ENCODE measurements at regions not wholly inside any gene's neighbourhood (a gene's known extent, or its start where the extent isn't known, plus 50 kb on each side); places are given as distances from the start of the nearest gene placed in this dataset.

- H3K4me2 ChIP-seq (ENCODE audit: low read length), result no peak overlapping the region
- ChIA-PET POLR2A (interaction anchor here (0.6 to 1.1 kb wide), 2 partner anchors 141 to 1720 kb away, joined by 3 to 4 read pairs; no protein-coding TSS in a partner anchor), CTCF (ENCODE audit: unreplicated experiment) (no interaction called here)
- no peak overlapping the region for H3K27ac ChIP-seq (ENCODE audit: low read depth, low read length, poor library complexity, severe bottlenecking)
- no peaks in the 10 kb centered on the region for H3K9me3 ChIP-seq (ENCODE audit: low read length)
- no peaks in the 10 kb centered on the region for H3K36me3 ChIP-seq (ENCODE audit: insufficient read depth, low read length)
- no peaks in the 10 kb centered on the region for H4K20me1 ChIP-seq (ENCODE audit: insufficient read depth, low read length)
- TF ChIP-seq CTCF (conservative IDR thresholded peaks at IDR 0.05; ENCODE audit: low read length) (no peak), EZH2phosphoT487 (IDR thresholded peaks at IDR 0.05; ENCODE audit: borderline replicate concordance, low read depth, low read length) (no peak)
- BruUV-seq (replicated peaks), result no TSS peak
- H3K79me2 ChIP-seq (ENCODE audit: insufficient read depth, low read depth, low read length), result no peaks in the 10 kb centered on the region
- H2AFZ ChIP-seq (ENCODE audit: low read length), result no peak overlapping the region
- DNase-seq (ENCODE audit: low spot score), result no peak
- no peaks in the 10 kb centered on the region for H3K4me1 ChIP-seq (ENCODE audit: insufficient read depth, low read length, poor library complexity, severe bottlenecking)
- intact Hi-C loops (cut with micrococcal nuclease; ENCODE audit: unreplicated experiment), result no loop called here
- no peaks in the 10 kb centered on the region for H3K9me2 ChIP-seq (ENCODE audit: insufficient read depth, low read length)
- no peak overlapping the region for H3K4me3 ChIP-seq (ENCODE audit: low read depth, low read length, poor library complexity, severe bottlenecking)
Measured at GRCh38 chr2:217160978-217161973, 301.4 kb upstream of the TNP1 start.

GRCh38 chr2:217160103-217160743 lies 300.4 kb upstream of the TNP1 start:
- Histone ChIP-seq H3K9me3 (ENCODE audit: low read length) (no peaks in the 10 kb centered on the region), H3K9me2 (ENCODE audit: insufficient read depth, low read length) (no peaks in the 10 kb centered on the region), H2AFZ (ENCODE audit: low read length) (no peak overlapping the region), H3K4me2 (ENCODE audit: low read length) (no peak overlapping the region), H3K27ac (ENCODE audit: low read depth, low read length, poor library complexity, severe bottlenecking) (no peak overlapping the region), H4K20me1 (ENCODE audit: insufficient read depth, low read length) (no peaks in the 10 kb centered on the region), H3K4me3 (ENCODE audit: low read depth, low read length, poor library complexity, severe bottlenecking) (no peak overlapping the region), H3K4me1 (ENCODE audit: insufficient read depth, low read length, poor library complexity, severe bottlenecking) (no peaks in the 10 kb centered on the region), H3K79me2 (ENCODE audit: insufficient read depth, low read depth, low read length) (no peaks in the 10 kb centered on the region), H3K36me3 (ENCODE audit: insufficient read depth, low read length) (no peaks in the 10 kb centered on the region)
- BruUV-seq (replicated peaks), result no TSS peak
- DNase-seq (ENCODE audit: low spot score), result no peak
- POLR2A ChIA-PET, result interaction anchor here (1.1 kb wide), 1 partner anchor 140 kb away, joined by 3 read pairs; no protein-coding TSS in a partner anchor
- TF ChIP-seq EZH2phosphoT487 (IDR thresholded peaks at IDR 0.05; ENCODE audit: borderline replicate concordance, low read depth, low read length) (no peak), CTCF (conservative IDR thresholded peaks at IDR 0.05; ENCODE audit: low read length) (no peak)
- CTCF ChIA-PET (ENCODE audit: unreplicated experiment), result interaction anchor here (0.6 kb wide), 1 partner anchor 13 kb away, joined by 4 read pairs; no protein-coding TSS in a partner anchor
- intact Hi-C loops (cut with micrococcal nuclease; ENCODE audit: unreplicated experiment), result no loop called here
